SK-N-MC (cell line): ENCODE measurements at regions not wholly inside any gene's neighbourhood (a gene's known extent, or its start where the extent isn't known, plus 50 kb on each side); places are given as distances from the start of the nearest gene placed in this dataset.

Source experiments
- EZH2 ChIP-seq: fragments of 200-600 bp; sonication (generic); IDR thresholded peaks from one replicate; pipeline ENCODE4 v1.6.1; 2017; ENCODE audit warnings: antibody characterized with exemption
- FOXP2 ChIP-seq: optimal IDR thresholded peaks from 2 replicates; pipeline ENCODE3; 2011; ENCODE audit warnings: mild to moderate bottlenecking, moderate library complexity; ENCODE audit not compliant: insufficient read depth; ENCODE audit errors: extremely low read length, control extremely low read depth
- POLR2AphosphoS5 ChIP-seq: IDR thresholded peaks from 2 replicates; pipeline ENCODE4 v1.6.1; 2012; ENCODE audit warnings: mild to moderate bottlenecking, low read depth, low read length, borderline replicate concordance

- no peak for TF ChIP-seq POLR2AphosphoS5
- no peak for TF ChIP-seq EZH2
- no peak for TF ChIP-seq FOXP2
Measured at GRCh38 chr19:28014615-28015405, 1198.1 kb downstream of the UQCRFS1 start.
